GM21390 (cell line): ENCODE measurements at regions not wholly inside any gene's neighbourhood (a gene's known extent, or its start where the extent isn't known, plus 50 kb on each side); places are given as distances from the start of the nearest gene placed in this dataset.

ENCODE experiments used
- ATAC-seq: cut with Tn5 transposase; IDR thresholded peaks from one replicate; pipeline ENCODE4 v1.9.1; 2021; ENCODE audit not compliant: unreplicated experiment

DNA sequence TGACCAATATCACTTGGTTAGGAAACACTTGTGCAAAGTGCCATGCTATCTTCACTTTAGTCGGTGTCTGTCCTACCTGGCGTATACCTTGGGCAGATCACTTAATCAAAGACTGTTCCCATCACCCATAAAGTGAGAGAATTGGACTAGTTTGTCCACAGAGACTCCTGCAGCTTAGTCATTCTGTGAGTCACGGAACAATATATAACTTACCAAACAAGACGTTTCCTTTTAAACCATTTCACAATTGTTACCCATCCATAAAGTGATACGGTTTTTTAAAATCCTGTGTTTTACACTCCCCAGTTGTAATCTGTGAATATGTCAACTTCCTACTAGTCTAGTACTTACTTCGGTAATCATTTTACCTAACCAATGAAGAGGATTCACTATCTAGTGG lies 499.3 kb upstream of the SMIM21 start:
- ATAC-seq: no peak

DNA sequence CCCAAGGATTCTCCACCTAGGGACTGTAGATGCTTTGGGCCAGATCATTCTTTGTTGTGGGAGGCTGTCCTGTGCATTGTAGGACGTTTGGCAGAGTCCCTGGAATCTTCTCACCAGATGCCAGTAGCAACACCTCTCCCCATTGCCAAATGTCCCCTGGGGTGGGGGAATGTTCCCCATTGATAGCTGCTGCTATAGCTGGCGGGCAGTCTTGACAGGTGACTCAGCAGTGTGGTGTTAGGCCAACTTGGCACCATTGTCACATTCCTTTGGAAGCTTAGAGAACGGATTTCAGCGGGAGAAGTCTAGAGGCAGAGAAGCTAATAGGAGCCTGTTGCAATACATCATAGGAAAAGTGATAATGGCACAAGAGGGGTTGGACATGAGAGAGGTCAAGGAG lies 495.7 kb upstream of the SMIM21 start:
- ATAC-seq: no peak

DNA sequence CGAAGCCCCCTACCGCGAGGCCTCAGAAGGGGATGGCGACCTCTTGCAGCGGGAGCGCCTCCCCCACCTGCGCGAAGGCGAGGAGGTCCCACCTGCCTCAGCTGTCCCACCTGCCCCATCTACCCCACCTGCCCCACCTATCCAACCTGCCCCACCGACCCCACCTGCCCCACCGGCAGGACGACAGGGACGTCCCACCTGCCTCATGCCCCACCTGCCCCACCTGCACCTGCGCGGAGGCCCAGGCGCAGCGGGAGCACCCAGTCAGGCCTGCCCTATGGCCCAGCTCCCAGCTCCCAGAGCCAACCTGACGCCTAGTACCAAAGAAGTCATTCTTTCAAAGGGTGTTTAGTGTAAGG lies 489.1 kb upstream of the SMIM21 start:
- ATAC-seq: no peak

DNA sequence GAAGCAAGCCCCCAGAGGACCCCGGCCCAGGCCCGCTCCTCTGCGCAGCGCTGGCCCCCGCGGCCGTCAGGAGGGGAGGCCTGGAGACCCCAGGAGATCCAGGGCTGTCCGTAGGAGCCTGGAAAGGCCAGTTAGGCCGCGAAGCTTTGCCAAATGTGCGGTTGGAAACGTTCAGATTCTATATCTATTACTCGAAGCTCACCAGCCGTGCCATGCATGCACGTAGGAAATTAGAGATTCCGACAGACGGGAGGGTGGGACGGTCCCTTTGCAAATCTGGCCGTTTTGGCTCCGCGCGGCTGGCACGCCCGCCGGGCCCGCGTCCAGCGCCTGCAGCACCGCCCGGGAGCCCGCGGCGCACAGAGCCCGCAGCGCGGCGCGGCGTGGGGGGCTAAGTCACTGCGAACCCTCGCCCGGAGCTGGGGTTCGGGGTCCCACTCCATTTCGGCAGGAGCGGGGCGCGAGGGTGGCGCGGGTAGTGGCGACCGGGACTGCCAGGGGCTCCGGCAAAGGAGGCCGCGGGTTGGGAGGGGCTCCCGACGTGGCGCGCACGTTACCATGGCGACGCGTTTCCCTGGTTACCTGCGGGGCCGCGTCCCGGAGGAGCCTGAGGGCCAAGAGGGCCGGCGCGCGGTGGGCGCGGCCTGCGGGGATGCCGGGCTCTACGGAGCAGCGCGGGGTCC lies 488.6 kb upstream of the SMIM21 start:
- ATAC-seq: no peak

DNA sequence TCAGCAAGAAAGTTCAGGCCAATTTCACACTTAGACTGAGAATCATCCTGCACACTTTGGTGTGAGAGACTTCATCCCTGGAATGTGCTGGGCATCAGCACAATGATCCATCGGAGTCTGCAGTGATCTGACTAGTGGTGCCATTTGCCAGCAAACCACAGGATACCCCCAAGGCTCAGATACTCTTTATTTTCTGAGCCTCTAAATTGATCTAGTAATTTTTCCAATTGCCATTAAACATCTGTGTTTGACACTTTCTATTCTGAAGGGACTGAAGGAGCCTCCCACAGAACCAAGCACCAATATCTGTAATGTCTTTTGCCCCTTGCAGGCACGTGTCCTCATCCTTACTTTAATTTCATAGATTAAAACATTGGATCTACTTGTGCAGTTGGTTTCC lies 485.3 kb upstream of the SMIM21 start:
- ATAC-seq: no peak

DNA sequence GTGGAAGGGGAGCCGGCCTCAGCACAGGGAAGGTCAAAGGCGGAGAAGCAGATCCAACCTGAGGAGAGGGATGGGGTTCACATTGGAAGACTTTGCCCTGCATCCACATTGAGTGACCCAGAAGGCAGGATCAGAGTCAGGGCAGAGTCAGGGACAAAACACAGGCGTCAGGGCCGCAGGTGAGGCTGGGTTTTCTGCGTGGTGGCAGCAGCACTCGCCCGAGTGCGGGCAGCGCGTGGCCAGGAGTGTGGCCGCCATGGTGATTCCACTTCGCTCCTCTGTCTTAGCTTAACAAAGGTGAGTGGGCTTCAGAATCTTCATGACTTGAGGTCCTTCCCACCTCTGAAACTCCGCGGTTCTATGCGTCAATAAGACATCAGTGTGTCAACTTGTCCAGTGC lies 476.9 kb upstream of the SMIM21 start:
- ATAC-seq: no peak

DNA sequence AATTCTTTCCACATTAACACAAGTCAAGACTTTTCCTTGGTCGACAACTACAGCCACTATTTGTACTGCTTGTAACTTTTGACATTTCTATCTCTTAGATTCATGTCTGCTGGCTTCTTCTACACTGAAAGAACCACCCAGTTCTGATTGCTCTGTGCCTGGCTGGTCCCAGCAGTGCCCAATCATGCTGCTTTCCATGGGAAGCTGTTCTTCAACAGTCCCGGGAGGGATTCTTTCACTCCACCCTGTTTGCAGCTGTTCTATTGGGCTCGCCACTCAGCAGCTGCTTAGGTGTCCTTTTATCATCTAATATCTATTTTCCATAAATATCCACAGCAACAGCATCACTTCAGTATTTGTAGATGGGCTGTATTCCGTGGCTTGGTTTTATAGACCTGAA lies 471.1 kb upstream of the SMIM21 start:
- no peak for ATAC-seq

DNA sequence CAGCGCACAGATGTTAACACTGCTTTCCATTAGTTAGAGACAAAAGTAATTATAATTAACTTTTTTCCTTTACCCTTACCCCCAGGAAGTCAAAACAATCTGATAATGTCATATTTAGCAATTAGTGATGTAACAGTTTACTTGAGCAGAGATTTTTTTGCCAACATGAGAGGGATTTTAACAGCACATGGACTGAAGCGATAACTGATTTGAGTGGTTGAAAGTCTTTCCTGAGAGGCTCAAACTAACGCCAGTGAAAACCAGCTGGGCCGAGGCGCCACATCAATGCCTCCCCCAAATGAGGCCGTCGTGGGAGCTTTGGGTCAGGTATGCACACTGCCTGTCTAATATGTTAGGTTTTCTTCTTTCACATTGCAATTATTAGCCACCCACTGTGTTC lies 469.9 kb upstream of the SMIM21 start:
- ATAC-seq: no peak

DNA sequence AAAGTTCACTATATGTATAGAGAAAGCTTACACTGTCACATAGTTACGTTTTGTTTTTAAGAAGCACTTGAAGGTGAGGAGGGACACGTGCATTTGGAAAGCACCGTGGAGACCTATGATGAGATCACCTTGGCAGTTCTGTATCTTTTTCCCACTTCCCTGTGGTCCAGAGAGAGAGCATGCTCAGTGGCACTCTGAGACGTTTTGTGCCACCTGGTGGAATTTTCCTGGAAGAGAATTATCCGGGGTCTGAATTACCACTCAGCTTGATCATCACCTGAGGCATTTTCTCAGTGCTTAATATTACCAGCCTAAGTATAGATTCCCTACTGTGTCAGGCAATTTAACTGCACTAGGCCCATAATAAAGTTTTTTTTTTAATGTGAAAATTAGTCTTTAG lies 469.4 kb upstream of the SMIM21 start:
- no peak for ATAC-seq

DNA sequence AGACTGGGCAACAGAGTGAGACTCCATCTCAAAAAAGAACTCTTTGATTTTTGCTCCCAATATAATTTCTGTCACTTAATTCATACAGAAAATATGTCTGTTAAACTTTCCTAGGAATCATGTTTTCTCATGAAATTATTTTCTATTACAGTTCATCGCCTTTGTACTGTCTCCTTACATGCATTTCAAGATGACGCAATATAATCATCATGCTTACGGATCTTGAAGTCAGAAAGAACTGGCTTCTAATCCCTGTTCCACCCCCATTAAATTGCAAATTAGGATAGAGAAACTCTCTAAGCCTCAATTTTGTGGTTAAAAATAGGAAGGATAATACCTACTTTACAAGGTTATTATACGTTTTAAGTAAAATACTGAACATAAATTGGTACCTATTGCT lies 467.6 kb upstream of the SMIM21 start:
- no peak for ATAC-seq

DNA sequence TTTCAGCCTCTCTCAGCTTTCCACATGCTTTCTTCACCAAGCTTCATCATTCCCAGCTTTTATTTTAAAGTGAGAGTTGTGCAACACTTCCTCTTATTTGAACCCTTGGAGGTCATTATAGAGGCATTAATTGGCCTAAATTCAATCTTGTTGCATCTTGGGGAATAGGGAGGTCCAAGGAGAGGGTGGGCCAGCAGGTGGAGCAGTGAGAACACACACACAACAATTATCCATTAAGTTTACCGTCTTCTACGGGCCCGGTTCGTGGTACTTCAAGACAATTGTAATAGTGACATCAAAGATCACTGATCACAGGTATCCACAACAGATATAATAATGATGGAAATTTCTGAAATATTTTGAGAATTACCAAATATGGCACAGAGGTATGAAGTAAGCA lies 457.2 kb upstream of the SMIM21 start:
- no peak for ATAC-seq

DNA sequence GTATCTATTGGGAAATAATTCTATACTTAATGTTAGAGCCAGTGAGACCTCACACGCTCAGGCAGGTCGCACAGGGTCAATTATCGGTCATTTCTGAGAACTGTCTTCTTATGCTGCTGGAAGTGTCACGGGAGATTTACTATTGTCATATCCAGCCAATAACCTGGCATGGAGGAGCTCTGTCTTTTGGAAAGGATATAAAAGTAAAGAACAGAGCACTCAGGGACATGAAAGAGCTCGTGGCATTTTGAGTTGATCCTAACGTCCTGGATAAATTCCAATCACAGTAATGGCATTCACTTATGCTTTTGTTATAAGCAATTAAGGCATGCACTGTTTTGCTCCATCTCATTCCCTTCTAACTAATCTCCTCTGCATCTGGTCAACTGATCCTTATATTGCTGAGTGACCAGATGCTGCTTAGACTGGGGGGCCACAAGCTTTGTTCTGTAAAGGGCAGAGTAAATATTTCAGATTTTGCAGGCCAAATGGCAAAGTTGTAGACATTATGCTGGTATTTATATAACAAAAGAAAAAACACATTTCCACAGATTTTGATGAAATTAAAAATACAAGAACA lies 453.5 kb upstream of the SMIM21 start:
- no peak for ATAC-seq

DNA sequence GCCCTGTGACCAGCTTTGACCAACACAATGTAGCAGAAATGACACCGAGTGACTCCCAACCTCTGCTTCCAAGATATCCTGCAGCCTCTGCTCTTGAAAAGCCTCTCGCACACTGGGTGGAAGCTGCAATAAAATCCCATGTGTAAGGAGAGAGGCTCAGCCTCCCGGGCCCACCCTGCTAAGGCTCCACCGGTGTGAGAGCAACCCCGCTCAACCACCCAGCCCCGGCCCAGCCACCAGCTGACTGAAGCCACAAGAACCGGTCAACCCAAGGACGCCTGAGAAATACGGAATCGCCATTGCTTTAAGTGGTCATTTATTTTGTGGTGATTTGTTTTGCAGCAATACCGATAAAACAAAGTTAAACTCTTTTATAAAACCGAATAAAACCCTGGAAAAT lies 452.8 kb upstream of the SMIM21 start:
- ATAC-seq: no peak

DNA sequence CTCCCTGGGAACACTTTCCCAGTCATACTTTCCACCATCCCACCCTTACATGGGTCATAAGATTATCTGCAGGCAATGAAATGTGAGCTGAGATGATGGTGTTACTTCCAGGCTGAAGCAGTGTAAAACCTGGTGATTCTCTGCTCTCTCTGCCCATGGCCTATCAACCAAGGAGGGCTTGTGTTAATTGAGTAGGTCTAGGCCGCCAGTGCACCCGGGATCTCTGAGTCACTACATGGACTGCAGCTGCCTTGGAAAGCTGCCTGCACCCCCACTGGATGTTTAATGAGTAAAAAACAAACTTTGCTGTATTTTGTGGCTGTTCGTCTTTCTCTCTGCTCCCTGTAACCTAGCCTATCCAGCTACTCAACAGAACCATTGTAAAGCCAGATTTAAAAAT lies 451.7 kb upstream of the SMIM21 start:
- ATAC-seq: no peak

DNA sequence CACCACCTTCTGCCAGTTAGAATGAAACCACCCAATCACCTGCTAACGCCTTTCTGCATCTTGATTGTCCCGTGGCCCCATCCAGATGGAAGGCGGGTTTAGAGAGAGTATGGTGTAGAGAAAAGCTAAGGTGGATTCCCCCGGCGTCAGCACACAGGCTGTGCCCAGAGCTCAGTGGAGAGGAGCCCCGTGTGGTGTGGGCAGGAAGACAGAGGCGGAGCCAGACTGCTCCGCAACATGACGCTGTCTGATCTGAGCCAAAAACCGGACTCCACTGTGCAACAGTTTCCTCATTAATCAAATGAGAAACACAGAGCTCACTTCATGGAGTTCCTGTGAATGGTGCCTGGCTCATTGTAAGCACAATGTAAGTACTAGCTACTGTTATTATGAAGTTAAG lies 448.1 kb upstream of the SMIM21 start:
- ATAC-seq: no peak

DNA sequence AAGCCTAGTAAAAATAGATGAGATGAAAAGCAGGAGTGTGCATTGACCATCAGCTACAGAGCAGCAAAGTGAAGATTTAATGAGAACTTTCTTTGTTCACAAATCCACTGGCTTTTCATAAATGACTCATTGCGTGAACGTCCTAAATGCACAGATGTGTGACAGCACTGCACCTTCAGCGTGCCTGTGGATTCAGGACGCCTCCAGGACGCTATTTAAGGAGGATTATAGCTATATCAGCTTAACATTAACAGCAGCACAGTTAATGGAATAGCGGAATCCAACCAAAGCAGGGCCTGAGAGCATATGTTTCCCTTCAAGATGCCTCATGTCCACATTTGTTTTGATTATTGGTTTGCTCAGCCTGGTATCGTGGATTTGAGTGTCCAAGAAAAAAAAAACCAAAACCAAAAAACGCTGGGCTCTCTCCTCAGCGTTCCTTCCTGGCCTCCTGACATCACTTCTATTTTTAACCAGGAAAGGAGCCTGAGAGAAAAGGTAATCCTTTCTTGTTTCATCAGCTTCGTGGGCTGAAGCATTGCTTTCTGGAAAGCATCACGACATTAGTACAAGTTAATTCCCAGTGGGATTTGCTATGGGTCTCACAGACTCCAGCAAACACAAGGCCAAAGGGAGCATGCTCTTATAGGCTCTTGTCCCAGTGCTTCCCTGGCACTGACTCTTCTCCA lies 447.0 kb upstream of the SMIM21 start:
- no peak for ATAC-seq

DNA sequence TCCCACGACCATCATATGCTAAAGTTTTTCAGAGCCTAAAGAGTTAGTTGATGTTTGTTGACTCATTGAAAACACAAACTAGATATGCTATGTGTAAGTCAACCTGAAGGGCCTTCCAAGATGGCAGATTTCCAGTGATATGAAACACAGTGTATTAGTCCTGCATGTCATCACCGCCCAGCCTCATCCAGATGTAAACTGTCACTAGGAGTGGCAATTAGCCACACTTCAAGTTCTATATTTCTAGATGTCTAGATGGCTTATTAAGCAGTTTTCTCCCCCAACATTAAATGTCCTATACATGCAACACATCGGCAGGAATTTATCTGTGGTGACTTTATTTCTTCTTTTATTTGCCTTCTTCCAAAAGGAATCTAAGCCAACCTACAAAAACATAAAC lies 444.1 kb upstream of the SMIM21 start:
- ATAC-seq: no peak

DNA sequence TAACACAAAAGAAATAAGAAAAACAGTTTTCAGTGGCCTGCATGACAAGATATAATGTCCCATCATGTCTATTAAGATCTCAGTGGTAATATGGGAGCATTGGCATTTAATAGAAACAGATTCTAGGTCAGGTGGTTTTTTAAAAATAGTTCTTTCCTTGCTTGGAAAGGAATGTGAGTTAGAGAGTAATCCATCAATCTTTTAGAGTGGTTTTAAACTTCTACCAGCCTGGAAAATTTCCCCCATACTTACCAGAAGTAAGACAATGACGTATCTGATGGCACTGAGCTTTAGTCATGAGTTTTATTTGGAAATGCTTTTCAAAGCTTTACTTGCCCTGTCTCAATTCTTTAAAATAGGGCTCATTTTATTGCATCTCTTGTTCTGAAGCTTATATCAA lies 441.7 kb upstream of the SMIM21 start:
- ATAC-seq: no peak

DNA sequence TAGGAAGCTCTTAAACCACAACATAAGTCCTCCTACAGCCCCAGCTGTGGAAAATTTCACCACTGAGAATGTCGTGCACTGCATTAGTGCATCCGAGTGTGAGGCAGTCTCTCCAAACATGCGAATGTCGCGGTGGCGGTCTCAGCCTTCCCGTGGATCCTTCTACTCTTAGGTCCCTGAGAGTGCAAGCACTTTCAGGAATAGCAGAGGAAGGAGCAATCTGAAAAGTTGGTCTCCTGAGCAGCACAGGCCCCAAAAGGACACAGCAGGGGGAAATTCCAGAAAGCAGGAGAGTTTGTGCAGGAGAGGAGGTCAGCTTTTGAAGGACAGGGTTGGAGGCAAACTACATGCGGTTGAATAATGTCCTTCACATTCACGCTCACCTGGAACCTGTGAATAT lies 440.5 kb upstream of the SMIM21 start:
- ATAC-seq: no peak

DNA sequence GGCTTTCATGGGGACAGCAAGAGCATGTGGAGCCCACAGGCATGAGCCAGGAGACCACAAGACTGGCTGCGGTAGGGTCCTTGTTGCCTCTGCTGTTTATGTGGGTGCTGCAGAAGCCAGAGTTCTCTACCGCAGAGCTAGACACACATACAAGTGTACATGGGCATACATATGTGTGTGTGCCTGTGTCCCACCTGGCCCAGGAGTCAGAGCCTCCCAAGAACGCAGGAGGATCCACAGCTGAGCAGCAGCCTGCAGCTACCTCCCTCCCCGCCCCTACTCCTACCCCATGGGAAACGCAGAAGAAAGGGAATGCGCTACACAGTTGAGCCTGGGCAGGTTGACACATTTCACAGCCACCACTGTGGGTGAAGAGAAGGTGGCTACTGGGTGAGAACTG lies 438.1 kb upstream of the SMIM21 start:
- no peak for ATAC-seq

DNA sequence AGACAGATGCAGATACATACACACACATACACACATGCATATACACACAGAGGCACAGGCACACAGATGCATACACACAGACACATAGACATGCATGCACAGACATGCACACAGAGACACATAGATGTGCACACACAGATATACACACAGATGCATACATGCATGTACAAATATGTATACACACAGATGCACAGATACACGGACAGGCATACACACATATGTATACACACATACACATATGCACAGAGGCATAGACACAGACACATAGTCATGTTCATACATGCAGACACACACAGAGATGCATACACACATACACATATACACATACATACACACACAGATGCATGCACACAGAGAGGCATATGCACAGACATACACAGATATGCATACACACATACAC lies 437.3 kb upstream of the SMIM21 start:
- ATAC-seq: no peak

DNA sequence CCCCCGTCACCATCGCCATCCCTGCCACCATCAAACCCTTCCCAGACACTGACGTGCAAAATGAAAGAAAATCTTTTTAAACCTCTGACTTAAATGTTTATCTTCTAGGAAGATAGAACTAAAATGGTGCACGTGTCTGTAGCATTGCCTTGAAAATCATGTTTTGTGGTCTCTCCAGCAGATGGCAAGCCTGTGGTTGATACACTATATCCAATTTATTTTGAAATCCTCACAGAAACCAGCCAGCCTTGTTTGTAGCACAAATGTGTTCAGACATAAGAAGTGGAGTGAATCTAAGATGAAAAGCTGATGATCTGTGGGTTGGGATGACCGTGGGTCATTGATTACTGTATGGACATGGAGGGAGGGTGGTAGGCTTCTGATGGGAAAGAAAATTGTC lies 436.2 kb upstream of the SMIM21 start:
- ATAC-seq: no peak

DNA sequence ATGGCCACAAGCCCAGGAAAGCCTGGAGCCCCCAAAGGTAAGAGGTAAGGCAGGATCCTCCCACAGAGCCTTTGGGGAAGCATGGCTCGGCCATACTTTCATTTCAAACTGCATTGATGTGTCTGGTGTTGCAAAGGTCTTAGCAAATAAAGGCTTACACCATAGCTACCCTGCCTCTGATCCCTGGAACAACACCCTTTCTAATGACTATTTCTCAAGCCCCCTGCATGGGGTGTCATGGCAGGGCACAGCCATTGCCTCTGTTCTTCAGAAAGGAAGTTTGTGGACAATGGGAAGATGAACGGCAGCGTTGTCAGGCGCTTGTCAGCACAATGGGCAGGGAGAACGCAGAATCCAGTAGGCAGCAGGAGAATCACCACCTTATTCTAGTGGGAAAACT lies 435.0 kb upstream of the SMIM21 start:
- no peak for ATAC-seq
